B cell (primary cell): ENCODE measurements at regions not wholly inside any gene's neighbourhood (a gene's known extent, or its start where the extent isn't known, plus 50 kb on each side); places are given as distances from the start of the nearest gene placed in this dataset.

Experiments used
- ATAC-seq: fragments of 200-7000 bp; cut with Tn5 transposase; one replicate; pipeline ENCODE4 v1.10.0; 2021; ENCODE audit warnings: low read depth, mild to moderate bottlenecking, moderate number of reproducible peaks, moderate library complexity
- CTCF ChIA-PET: fragments of 350-600 bp; sonication (Branson Sonifier 250); formaldehyde crosslinking; loops from one replicate; lab custom pipeline; 2021; ENCODE audit warnings: antibody characterized with exemption, inconsistent platforms; lab: Charles Lee
- POLR2A ChIA-PET: fragments of 350-600 bp; sonication (Branson Sonifier 250); formaldehyde crosslinking; loops from one replicate; lab custom pipeline; 2021; ENCODE audit warnings: antibody characterized with exemption; lab: Charles Lee
- DNase-seq: peaks from one replicate; pipeline ENCODE4 v3.0.0; 2013
- H2AFZ ChIP-seq: 2 replicates; pipeline ENCODE4 v1.6.1; 2012; ENCODE audit warnings: mild to moderate bottlenecking, low read depth, low read length; ENCODE audit not compliant: insufficient read depth, poor library complexity, severe bottlenecking
- H3K27ac ChIP-seq, 2 donors: 1 replicate in 1 of 2; 2 replicates in 1 of 2; pipeline ENCODE4 v1.5.1; 2012 to 2013; ENCODE audit warnings: low read length in 2 of 2, mild to moderate bottlenecking in 2 of 2, moderate library complexity in 1 of 2
- H3K27me3 ChIP-seq, 4 experiments: fragments of 200-600 bp in 1 of 4; sonication (generic) in 1 of 4; replicated peaks in 1 of 4; 1 replicate in 2 of 4; 2 replicates in 2 of 4; pipeline versions ENCODE4 v1.6.1 to v1.7.0; 2013 to 2016; ENCODE audit warnings: low read length in 3 of 4, mild to moderate bottlenecking in 2 of 4, mixed read lengths in 1 of 4, moderate library complexity in 1 of 4; ENCODE audit not compliant: insufficient read depth in 4 of 4, control insufficient read depth in 3 of 4; ENCODE audit errors: control extremely low read depth in 1 of 4
- H3K36me3 ChIP-seq, 2 experiments: replicated peaks in 1 of 2; 1 replicate in 1 of 2; 2 replicates in 1 of 2; pipeline versions ENCODE4 v1.6.1 to v1.7.1; 2013; ENCODE audit warnings: low read length in 1 of 2; ENCODE audit not compliant: insufficient read depth in 2 of 2, control insufficient read depth in 1 of 2; ENCODE audit errors: control extremely low read depth in 1 of 2, extremely low read depth in 1 of 2
- H3K4me1 ChIP-seq, 2 donors: fragments of 200-600 bp in 1 of 2; sonication (generic) in 1 of 2; 1 replicate in 1 of 2; 2 replicates in 1 of 2; pipeline versions ENCODE4 v1.5.1 to v1.6.1; 2013 to 2017; ENCODE audit warnings: low read length in 2 of 2; ENCODE audit not compliant: control insufficient read depth in 2 of 2, insufficient read depth in 2 of 2
- H3K4me2 ChIP-seq: replicated peaks from 2 replicates; pipeline ENCODE3; 2012; ENCODE audit warnings: mild to moderate bottlenecking, low read depth, low read length; ENCODE audit not compliant: poor library complexity, severe bottlenecking
- H3K4me3 ChIP-seq, 5 experiments: fragments of 200-600 bp in 1 of 5; sonication (generic) in 1 of 5; 1 replicate in 3 of 5; 2 replicates in 2 of 5; pipeline versions ENCODE4 v1.5.1 to v1.7.0; 2011 to 2016; ENCODE audit warnings: low read length in 4 of 5, mild to moderate bottlenecking in 4 of 5, low read depth in 2 of 5, control low read depth in 1 of 5, moderate library complexity in 1 of 5; ENCODE audit not compliant: insufficient read depth in 1 of 5; ENCODE audit errors: control extremely low read depth in 1 of 5, extremely low read depth in 1 of 5
- H3K79me2 ChIP-seq: fragments of 200-600 bp; sonication (generic); one replicate; pipeline ENCODE4 v1.6.0; 2016; ENCODE audit warnings: low read length; ENCODE audit not compliant: control insufficient read depth, insufficient read depth
- H3K9ac ChIP-seq: fragments of 200-600 bp; sonication (generic); 2 replicates; pipeline ENCODE4 v1.6.1; 2017; ENCODE audit warnings: mild to moderate bottlenecking, low read length, moderate library complexity
- H3K9me3 ChIP-seq, 3 donors: one replicate each; pipeline versions ENCODE4 v1.6.1 to v1.7.1; 2013; ENCODE audit warnings: low read length in 2 of 3; ENCODE audit not compliant: control insufficient read depth in 2 of 3, insufficient read depth in 1 of 3; ENCODE audit errors: control extremely low read depth in 1 of 3
- H4K20me1 ChIP-seq: 2 replicates; pipeline ENCODE4 v1.6.0; 2012; ENCODE audit warnings: mild to moderate bottlenecking, low read length; ENCODE audit not compliant: insufficient read depth, control insufficient read depth, poor library complexity, severe bottlenecking
- H3K27ac Mint-ChIP-seq: one replicate; pipeline ENCODE4 v1.8.0; 2021; ENCODE audit warnings: mixed read lengths
- H3K27me3 Mint-ChIP-seq: one replicate; pipeline ENCODE4 v1.8.0; 2021; ENCODE audit warnings: mixed read lengths
- H3K4me1 Mint-ChIP-seq: one replicate; pipeline ENCODE4 v1.8.0; 2021; ENCODE audit warnings: mixed read lengths
- H3K4me3 Mint-ChIP-seq: one replicate; pipeline ENCODE4 v1.8.0; 2021; ENCODE audit warnings: mixed read lengths
- H3K9me3 Mint-ChIP-seq: one replicate; pipeline ENCODE4 v1.8.0; 2022; ENCODE audit warnings: mixed read lengths; ENCODE audit not compliant: insufficient read depth
- CTCF ChIP-seq: fragments of 200-600 bp; IDR thresholded peaks from one replicate; pipeline ENCODE4 v1.8.0; 2022; ENCODE audit warnings: antibody characterized with exemption, mild to moderate bottlenecking
- EZH2 ChIP-seq: IDR thresholded peaks from 2 replicates; pipeline ENCODE4 v1.6.1; 2012; ENCODE audit warnings: borderline replicate concordance, low read depth, mild to moderate bottlenecking, moderate library complexity, low read length; ENCODE audit not compliant: insufficient read depth, poor library complexity, severe bottlenecking
- WGBS: methylation state at CpG from one replicate; pipeline ENCODE4 v1.1.5; 2013; ENCODE audit warnings: missing lambda C conversion rate; ENCODE audit not compliant: insufficient coverage; 5-methylcytosine and 5-hydroxymethylcytosine counted together
- intact Hi-C: fragments of 100-400 bp; cut with micrococcal nuclease; formaldehyde crosslinking; loops from one replicate; pipeline ENCODE4 v1.10.0; 2022

GRCh38 chr3:115520651-115521245 is 102.6 kb upstream of the GAP43 start:
- intact Hi-C loops: no loop called here
- Histone ChIP-seq H3K9me3 (no peaks in the 10 kb centered on the region), H3K4me3 (no peak overlapping the region), H3K36me3 (no peaks in the 10 kb centered on the region), H3K27ac (no peak overlapping the region), H3K27me3 (peaks cover 0 to 6% (median 0%) of the 10 kb centered on the region in 4 experiments), H2AFZ (no peak overlapping the region), H3K4me2 (no peak overlapping the region), H3K4me1 (no peaks in the 10 kb centered on the region), H3K79me2 (no peaks in the 10 kb centered on the region), H3K9ac (no peak overlapping the region), H4K20me1 (no peaks in the 10 kb centered on the region)
- POLR2A ChIA-PET: no interaction called here
- CTCF ChIA-PET: no interaction called here
- Mint-ChIP-seq H3K4me1 (no peaks in the 10 kb centered on the region), H3K27ac (no peak overlapping the region), H3K4me3 (no peak overlapping the region), H3K27me3 (peaks cover 15% of the 10 kb centered on the region), H3K9me3 (no peaks in the 10 kb centered on the region)
- ATAC-seq (no peak), DNase-seq (no peak)
- TF ChIP-seq EZH2 (no peak), CTCF (no peak)

- Histone ChIP-seq H3K4me2 (no peak overlapping the region), H2AFZ (no peak overlapping the region), H3K4me3 (no peak overlapping the region), H3K9me3 (no peaks in the 10 kb centered on the region), H3K27me3 (no peaks in the 10 kb centered on the region), H3K36me3 (no peaks in the 10 kb centered on the region), H3K9ac (no peak overlapping the region), H3K27ac (no peak overlapping the region), H3K4me1 (no peaks in the 10 kb centered on the region), H3K79me2 (no peaks in the 10 kb centered on the region), H4K20me1 (no peaks in the 10 kb centered on the region)
- ChIA-PET POLR2A (no interaction called here), CTCF (no interaction called here)
- H3K4me1 Mint-ChIP-seq: no peaks in the 10 kb centered on the region
- no peak overlapping the region for H3K27ac Mint-ChIP-seq
- DNase-seq (no peak), ATAC-seq (no peak)
- TF ChIP-seq CTCF (no peak), EZH2 (no peak)
- H3K4me3 Mint-ChIP-seq: no peak overlapping the region
- peaks cover 11% of the 10 kb centered on the region for H3K27me3 Mint-ChIP-seq
- peaks cover 2% of the 10 kb centered on the region for H3K9me3 Mint-ChIP-seq
- 91% methylated on average over 1 of the region's 1 CpG for WGBS
- intact Hi-C loops: no loop called here
These were observed 99.9 kb upstream of the GAP43 start for GRCh38 chr3:115523458-115523857.
